ENCODE measurements at regions not wholly inside any gene's neighbourhood (a gene's known extent, or its start where the extent isn't known, plus 50 kb on each side); places are given as distances from the start of the nearest gene placed in this dataset.

DNA sequence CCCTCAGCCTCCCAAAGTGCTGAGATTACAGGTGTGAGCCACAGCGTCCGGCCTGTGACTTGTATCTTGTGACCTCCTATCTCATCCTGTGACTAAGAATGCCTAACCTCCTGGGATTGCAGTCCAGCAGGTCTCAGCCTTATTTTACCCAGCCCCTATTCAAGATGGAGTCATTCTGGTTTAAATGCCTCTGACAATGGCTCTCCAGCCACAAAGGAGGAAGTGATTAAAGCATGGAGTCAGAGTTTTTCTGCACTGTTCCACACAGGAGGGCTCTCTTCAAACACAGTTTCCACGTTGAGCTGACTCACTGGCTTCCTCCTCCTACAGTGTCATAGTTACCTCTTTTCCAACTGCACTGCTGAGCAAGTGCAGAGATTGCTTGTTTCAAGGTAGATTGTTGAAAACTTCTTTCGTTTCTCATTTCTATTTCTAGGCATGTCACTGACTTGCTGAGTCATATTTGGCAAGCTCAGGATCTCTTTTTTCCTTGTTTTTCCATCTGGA is 383.8 kb downstream of the PCNX1 start:
- TF ChIP-seq CTCF (IDR thresholded peaks at IDR 0.05; ENCODE audit: low read depth, low read length, missing input control), result no peak
- TF ChIP-seq JUND (IDR thresholded peaks at IDR 0.05), result no peak
- TF ChIP-seq GABPA (IDR thresholded peaks at IDR 0.05 in 1 of 2, conservative IDR thresholded peaks at IDR 0.05 in 1 of 2), result no peak
- no peak for TF ChIP-seq ATF3 (IDR thresholded peaks at IDR 0.05)
- TF ChIP-seq REST (IDR thresholded peaks at IDR 0.05), result no peak
- no peak for TF ChIP-seq EGR1 (IDR thresholded peaks at IDR 0.05; ENCODE audit: low read depth in 2 of 2)
- TF ChIP-seq, protein P1, sequence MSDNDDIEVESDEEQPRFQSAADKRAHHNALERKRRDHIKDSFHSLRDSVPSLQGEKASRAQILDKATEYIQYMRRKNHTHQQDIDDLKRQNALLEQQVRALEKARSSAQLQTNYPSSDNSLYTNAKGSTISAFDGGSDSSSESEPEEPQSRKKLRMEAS (IDR thresholded peaks at IDR 0.05), result no peak
- TF ChIP-seq SP1 (IDR thresholded peaks at IDR 0.05), result no peak
- no peak for TF ChIP-seq TAF1 (conservative IDR thresholded peaks at IDR 0.05)
